BLaER1 (cell line): ENCODE measurements at regions not wholly inside any gene's neighbourhood (a gene's known extent, or its start where the extent isn't known, plus 50 kb on each side); places are given as distances from the start of the nearest gene placed in this dataset.

ENCODE experiments used
- H3K27ac ChIP-seq: shearing (Covaris generic); formaldehyde crosslinking; 2 replicates; pipeline ENCODE4 v1.8.1; 2022
- H3K27me3 ChIP-seq: shearing (Covaris generic); formaldehyde crosslinking; 2 replicates; pipeline ENCODE4 v1.8.1; 2022
- H3K36me3 ChIP-seq: shearing (Covaris generic); formaldehyde crosslinking; 2 replicates; pipeline ENCODE4 v1.8.1; 2022
- H3K4me1 ChIP-seq: shearing (Covaris generic); formaldehyde crosslinking; 2 replicates; pipeline ENCODE4 v1.8.1; 2022
- H3K4me2 ChIP-seq: shearing (Covaris generic); formaldehyde crosslinking; 2 replicates; pipeline ENCODE4 v1.8.1; 2022
- H3K4me3 ChIP-seq: shearing (Covaris generic); formaldehyde crosslinking; 2 replicates; pipeline ENCODE4 v1.8.1; 2022
- H3K9ac ChIP-seq: shearing (Covaris generic); formaldehyde crosslinking; 2 replicates; pipeline ENCODE4 v1.8.1; 2022
- H3K9me3 ChIP-seq: shearing (Covaris generic); formaldehyde crosslinking; 2 replicates; pipeline ENCODE4 v1.8.1; 2022
- H4K20me1 ChIP-seq: shearing (Covaris generic); formaldehyde crosslinking; 2 replicates; pipeline ENCODE4 v1.8.1; 2022
- Cebpa-rat ChIP-seq: shearing (Covaris generic); IDR thresholded peaks from 2 replicates; pipeline ENCODE4 v1.8.1; 2022

- TF ChIP-seq Cebpa-rat: no peak
- no peaks in the 10 kb centered on the region for H3K27me3 ChIP-seq
- H3K27ac ChIP-seq: no peak overlapping the region
- H4K20me1 ChIP-seq: no peaks in the 10 kb centered on the region
- peaks cover 10% of the 10 kb centered on the region; the same call in 1 of the 2 replicates for H3K4me1 ChIP-seq
- no peak overlapping the region for H3K4me2 ChIP-seq
- H3K36me3 ChIP-seq: no peaks in the 10 kb centered on the region
- H3K9ac ChIP-seq: no peak overlapping the region
- H3K4me3 ChIP-seq: no peak overlapping the region
- H3K9me3 ChIP-seq: peaks cover 16% of the 10 kb centered on the region; the same call in 1 of the 2 replicates
Observed at GRCh38 chr12:14281539-14281938, 83.9 kb upstream of the ATF7IP start.

GRCh38 chr12:14283489-14284144 is 81.9 kb upstream of the ATF7IP start:
- H4K20me1 ChIP-seq: no peaks in the 10 kb centered on the region
- H3K27me3 ChIP-seq: no peaks in the 10 kb centered on the region
- peak overlapping the region; percentile 3; the same call in 1 of the 2 replicates for H3K4me2 ChIP-seq
- H3K4me1 ChIP-seq: peaks cover 10% of the 10 kb centered on the region; the same call in 1 of the 2 replicates
- peaks cover 33% of the 10 kb centered on the region for H3K9me3 ChIP-seq
- no peak overlapping the region for H3K4me3 ChIP-seq
- H3K27ac ChIP-seq: no peak overlapping the region
- TF ChIP-seq Cebpa-rat: no peak
- H3K36me3 ChIP-seq: no peaks in the 10 kb centered on the region
- no peak overlapping the region for H3K9ac ChIP-seq

- Histone ChIP-seq H3K36me3 (no peaks in the 10 kb centered on the region), H3K4me3 (no peak overlapping the region), H3K4me1 (peaks cover 10% of the 10 kb centered on the region; the same call in 1 of the 2 replicates), H4K20me1 (no peaks in the 10 kb centered on the region), H3K27ac (no peak overlapping the region), H3K4me2 (no peak overlapping the region), H3K9me3 (peaks cover 39% of the 10 kb centered on the region), H3K9ac (no peak overlapping the region), H3K27me3 (no peaks in the 10 kb centered on the region)
- no peak for TF ChIP-seq Cebpa-rat
Observed at GRCh38 chr12:14284184-14284722, 81.2 kb upstream of the ATF7IP start.

- H3K4me3 ChIP-seq: no peak overlapping the region
- H4K20me1 ChIP-seq: no peaks in the 10 kb centered on the region
- no peaks in the 10 kb centered on the region for H3K36me3 ChIP-seq
- H3K9me3 ChIP-seq: peaks cover 57% of the 10 kb centered on the region
- no peak overlapping the region for H3K27ac ChIP-seq
- no peak for TF ChIP-seq Cebpa-rat
- H3K27me3 ChIP-seq: no peaks in the 10 kb centered on the region
- no peak overlapping the region for H3K9ac ChIP-seq
- H3K4me1 ChIP-seq: peaks cover 14% of the 10 kb centered on the region
- no peak overlapping the region for H3K4me2 ChIP-seq
Observed at GRCh38 chr12:14289601-14290000, 75.9 kb upstream of the ATF7IP start.

- peaks cover 14% of the 10 kb centered on the region for H3K4me1 ChIP-seq
- H3K9me3 ChIP-seq: peaks cover 55% of the 10 kb centered on the region
- H3K4me2 ChIP-seq: peak overlapping the region; percentile 52
- H3K4me3 ChIP-seq: no peak overlapping the region
- no peak overlapping the region for H3K9ac ChIP-seq
- no peaks in the 10 kb centered on the region for H3K27me3 ChIP-seq
- TF ChIP-seq Cebpa-rat: no peak
- 0 out of 2 replicates have a peak overlapping the region, but pooled peaks have one; percentile 22 for H3K27ac ChIP-seq
- H4K20me1 ChIP-seq: no peaks in the 10 kb centered on the region
- no peaks in the 10 kb centered on the region for H3K36me3 ChIP-seq
Observed at GRCh38 chr12:14290951-14291350, 74.5 kb upstream of the ATF7IP start.

- H3K27ac ChIP-seq: no peak overlapping the region
- H3K9me3 ChIP-seq: peaks cover 14% of the 10 kb centered on the region
- H3K4me2 ChIP-seq: no peak overlapping the region
- TF ChIP-seq Cebpa-rat: no peak
- H4K20me1 ChIP-seq: no peaks in the 10 kb centered on the region
- no peaks in the 10 kb centered on the region for H3K4me1 ChIP-seq
- H3K27me3 ChIP-seq: no peaks in the 10 kb centered on the region
- H3K9ac ChIP-seq: no peak overlapping the region
- H3K36me3 ChIP-seq: no peaks in the 10 kb centered on the region
- no peak overlapping the region for H3K4me3 ChIP-seq
Observed at GRCh38 chr12:14303661-14304155, 61.8 kb upstream of the ATF7IP start.

GRCh38 chr12:14307004-14307403 is 58.5 kb upstream of the ATF7IP start:
- TF ChIP-seq Cebpa-rat: no peak
- H3K9me3 ChIP-seq: no peaks in the 10 kb centered on the region
- H3K4me2 ChIP-seq: no peak overlapping the region
- no peak overlapping the region for H3K27ac ChIP-seq
- H3K27me3 ChIP-seq: no peaks in the 10 kb centered on the region
- H3K4me1 ChIP-seq: no peaks in the 10 kb centered on the region
- H3K9ac ChIP-seq: no peak overlapping the region
- H3K36me3 ChIP-seq: no peaks in the 10 kb centered on the region
- no peak overlapping the region for H3K4me3 ChIP-seq
- H4K20me1 ChIP-seq: no peaks in the 10 kb centered on the region

GRCh38 chr12:14308516-14308915 is 57.0 kb upstream of the ATF7IP start:
- Histone ChIP-seq H3K36me3 (no peaks in the 10 kb centered on the region), H3K27me3 (no peaks in the 10 kb centered on the region), H3K9ac (no peak overlapping the region), H3K4me3 (no peak overlapping the region), H3K27ac (no peak overlapping the region), H4K20me1 (no peaks in the 10 kb centered on the region), H3K4me2 (no peak overlapping the region), H3K4me1 (no peaks in the 10 kb centered on the region), H3K9me3 (no peaks in the 10 kb centered on the region)
- TF ChIP-seq Cebpa-rat: no peak

- no peak for TF ChIP-seq Cebpa-rat
- Histone ChIP-seq H3K36me3 (no peaks in the 10 kb centered on the region), H3K9me3 (no peaks in the 10 kb centered on the region), H3K9ac (no peak overlapping the region), H4K20me1 (no peaks in the 10 kb centered on the region), H3K4me1 (peaks cover 6% of the 10 kb centered on the region; the same call in 1 of the 2 replicates), H3K27me3 (no peaks in the 10 kb centered on the region), H3K27ac (no peak overlapping the region), H3K4me3 (no peak overlapping the region), H3K4me2 (no peak overlapping the region)
Observed at GRCh38 chr12:14310866-14311265, 54.6 kb upstream of the ATF7IP start.

GRCh38 chr12:14313379-14314138 is 51.9 kb upstream of the ATF7IP start:
- no peak for TF ChIP-seq Cebpa-rat
- no peaks in the 10 kb centered on the region for H3K27me3 ChIP-seq
- H3K36me3 ChIP-seq: no peaks in the 10 kb centered on the region
- H3K4me2 ChIP-seq: no peak overlapping the region
- H4K20me1 ChIP-seq: no peaks in the 10 kb centered on the region
- H3K9ac ChIP-seq: no peak overlapping the region
- H3K27ac ChIP-seq: no peak overlapping the region
- H3K9me3 ChIP-seq: no peaks in the 10 kb centered on the region
- peaks cover 6% of the 10 kb centered on the region; the same call in 1 of the 2 replicates for H3K4me1 ChIP-seq
- H3K4me3 ChIP-seq: no peak overlapping the region
